Neural cell (in vitro differentiated cells): ENCODE measurements at regions not wholly inside any gene's neighbourhood (a gene's known extent, or its start where the extent isn't known, plus 50 kb on each side); places are given as distances from the start of the nearest gene placed in this dataset.

Experiments used
- H2AFZ ChIP-seq: fragments of 200-600, 300-800 bp; sonication (generic), shearing (Covaris generic); 2 replicates; pipeline ENCODE4 v1.6.0; 2014; ENCODE audit warnings: low read depth, mild to moderate bottlenecking, antibody characterized with exemption, low read length, moderate library complexity
- H3F3A ChIP-seq: fragments of 200-600 bp; shearing (Covaris generic); 2 replicates; pipeline ENCODE4 v1.6.1; 2016; ENCODE audit warnings: mild to moderate bottlenecking, moderate library complexity, mixed read lengths, antibody characterized with exemption, low read length; ENCODE audit not compliant: insufficient read depth, poor library complexity, severe bottlenecking
- H3K27ac ChIP-seq: fragments of 200-600, 300-800 bp; sonication (generic), shearing (Covaris generic); 2 replicates; pipeline ENCODE4 v1.5.1; 2014; ENCODE audit warnings: mild to moderate bottlenecking, low read length, moderate library complexity
- H3K27me3 ChIP-seq: fragments of 300-800, 200-600 bp; sonication (generic), shearing (Covaris generic); 2 replicates; pipeline ENCODE4 v1.6.0; 2014; ENCODE audit warnings: mild to moderate bottlenecking, low read depth, low read length, moderate library complexity; ENCODE audit not compliant: insufficient read depth
- H3K36me3 ChIP-seq: fragments of 300-800, 200-600 bp; sonication (generic), shearing (Covaris generic); 2 replicates; pipeline ENCODE4 v1.5.1; 2014; ENCODE audit warnings: mild to moderate bottlenecking, antibody characterized with exemption, low read length, moderate library complexity; ENCODE audit not compliant: insufficient read depth
- H3K4me2 ChIP-seq: fragments of 300-800, 200-600 bp; sonication (generic), shearing (Covaris generic); 2 replicates; pipeline ENCODE4 v1.6.0; 2014; ENCODE audit warnings: mild to moderate bottlenecking, low read length
- H3K4me3 ChIP-seq: fragments of 300-800, 200-600 bp; sonication (generic), shearing (Covaris generic); 2 replicates; pipeline ENCODE4 v1.5.1; 2014; ENCODE audit warnings: mild to moderate bottlenecking, low read length, moderate library complexity
- H3K79me2 ChIP-seq: fragments of 200-600 bp; shearing (Covaris generic); replicated peaks from 2 replicates; pipeline ENCODE4 v1.6.0; 2014; ENCODE audit warnings: mild to moderate bottlenecking, low read length, moderate library complexity; ENCODE audit not compliant: insufficient read depth
- H3K9ac ChIP-seq: fragments of 300-800, 200-600 bp; sonication (generic), shearing (Covaris generic); 2 replicates; pipeline ENCODE4 v1.6.1; 2016; ENCODE audit warnings: mild to moderate bottlenecking, low read length, mixed read lengths
- H3K9me2 ChIP-seq: fragments of 200-600 bp; shearing (Covaris generic); 2 replicates; pipeline ENCODE4 v1.6.1; 2016; ENCODE audit warnings: mild to moderate bottlenecking, low read length, mixed read lengths; ENCODE audit not compliant: insufficient read depth
- H3K9me3 ChIP-seq: fragments of 200-600, 300-800 bp; sonication (generic), shearing (Covaris generic); 2 replicates; pipeline ENCODE4 v1.6.1; 2016; ENCODE audit warnings: mild to moderate bottlenecking, mixed run types, low read length, moderate library complexity, mixed read lengths
- H4K20me1 ChIP-seq: fragments of 200-600 bp; shearing (Covaris generic); 2 replicates; pipeline ENCODE4 v1.6.1; 2016; ENCODE audit warnings: mild to moderate bottlenecking, mixed run types; ENCODE audit not compliant: insufficient read depth
- EP300 ChIP-seq: fragments of 450-650 bp; conservative IDR thresholded peaks from 2 replicates; pipeline ENCODE4 v1.6.1; 2014; ENCODE audit warnings: antibody characterized with exemption, mild to moderate bottlenecking, moderate library complexity; ENCODE audit not compliant: poor library complexity, severe bottlenecking
- EZH2 ChIP-seq: fragments of 200-600, 300-800 bp; shearing (Covaris generic), sonication (generic); IDR thresholded peaks from 2 replicates; pipeline ENCODE4 v1.6.1; 2014; ENCODE audit warnings: antibody characterized with exemption, low read length, borderline replicate concordance, mild to moderate bottlenecking; ENCODE audit not compliant: insufficient read depth, poor library complexity, severe bottlenecking
- MXI1 ChIP-seq: fragments of 450-650 bp; conservative IDR thresholded peaks from 2 replicates; pipeline ENCODE4 v1.6.1; 2014; ENCODE audit warnings: antibody characterized with exemption, mild to moderate bottlenecking; ENCODE audit not compliant: poor library complexity, severe bottlenecking
- POLR2AphosphoS5 ChIP-seq: IDR thresholded peaks from 2 replicates; pipeline ENCODE4 v1.6.1; 2012
- RAD21 ChIP-seq: fragments of 450-650 bp; conservative IDR thresholded peaks from 2 replicates; pipeline ENCODE4 v1.6.1; 2014; ENCODE audit warnings: antibody characterized with exemption, mild to moderate bottlenecking, moderate library complexity
- SMC3 ChIP-seq: fragments of 450-650 bp; conservative IDR thresholded peaks from 2 replicates; pipeline ENCODE4 v1.6.1; 2014; ENCODE audit warnings: antibody characterized with exemption, mild to moderate bottlenecking, moderate library complexity; ENCODE audit not compliant: poor library complexity
- TAF1 ChIP-seq: IDR thresholded peaks from 2 replicates; pipeline ENCODE4 v1.6.1; 2012; ENCODE audit warnings: low read depth
- TF ChIP-seq, protein P1 (sequence below): IDR thresholded peaks from 2 replicates; pipeline ENCODE4 v1.6.1; 2012; ENCODE audit warnings: borderline replicate concordance
- TF ChIP-seq, protein P2 (sequence below): fragments of 450-650 bp; IDR thresholded peaks from 2 replicates; pipeline ENCODE4 v1.5.1; 2014; ENCODE audit warnings: antibody characterized with exemption, mild to moderate bottlenecking, moderate library complexity; ENCODE audit not compliant: poor library complexity, severe bottlenecking

DNA sequence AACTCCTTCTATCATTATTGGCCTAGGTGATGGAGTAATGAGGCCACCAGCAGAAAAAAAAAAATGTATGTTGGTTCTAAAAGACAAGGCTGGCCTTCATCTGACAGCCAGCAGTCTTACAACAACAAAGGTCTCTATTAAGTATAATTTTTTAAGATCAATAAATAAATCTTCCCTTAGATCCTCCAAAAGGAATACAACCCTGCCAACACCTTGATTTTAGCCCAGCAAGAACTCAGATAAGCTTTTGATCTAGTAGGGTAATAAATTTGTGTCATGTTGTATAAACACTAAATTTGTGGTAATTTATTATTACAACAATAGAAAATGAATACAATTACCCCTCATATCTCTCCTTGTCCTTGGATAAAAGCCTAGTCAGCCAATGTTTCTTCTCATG lies 633.2 kb upstream of the FAM174A start:
- H3K9me3 ChIP-seq = no peaks in the 10 kb centered on the region
- no peak overlapping the region for H3K4me3 ChIP-seq
- no peak overlapping the region for H3K9ac ChIP-seq
- no peaks in the 10 kb centered on the region for H3K79me2 ChIP-seq
- no peak for TF ChIP-seq MXI1
- no peak for TF ChIP-seq EP300
- no peak for TF ChIP-seq SMC3
- TF ChIP-seq, protein P1, sequence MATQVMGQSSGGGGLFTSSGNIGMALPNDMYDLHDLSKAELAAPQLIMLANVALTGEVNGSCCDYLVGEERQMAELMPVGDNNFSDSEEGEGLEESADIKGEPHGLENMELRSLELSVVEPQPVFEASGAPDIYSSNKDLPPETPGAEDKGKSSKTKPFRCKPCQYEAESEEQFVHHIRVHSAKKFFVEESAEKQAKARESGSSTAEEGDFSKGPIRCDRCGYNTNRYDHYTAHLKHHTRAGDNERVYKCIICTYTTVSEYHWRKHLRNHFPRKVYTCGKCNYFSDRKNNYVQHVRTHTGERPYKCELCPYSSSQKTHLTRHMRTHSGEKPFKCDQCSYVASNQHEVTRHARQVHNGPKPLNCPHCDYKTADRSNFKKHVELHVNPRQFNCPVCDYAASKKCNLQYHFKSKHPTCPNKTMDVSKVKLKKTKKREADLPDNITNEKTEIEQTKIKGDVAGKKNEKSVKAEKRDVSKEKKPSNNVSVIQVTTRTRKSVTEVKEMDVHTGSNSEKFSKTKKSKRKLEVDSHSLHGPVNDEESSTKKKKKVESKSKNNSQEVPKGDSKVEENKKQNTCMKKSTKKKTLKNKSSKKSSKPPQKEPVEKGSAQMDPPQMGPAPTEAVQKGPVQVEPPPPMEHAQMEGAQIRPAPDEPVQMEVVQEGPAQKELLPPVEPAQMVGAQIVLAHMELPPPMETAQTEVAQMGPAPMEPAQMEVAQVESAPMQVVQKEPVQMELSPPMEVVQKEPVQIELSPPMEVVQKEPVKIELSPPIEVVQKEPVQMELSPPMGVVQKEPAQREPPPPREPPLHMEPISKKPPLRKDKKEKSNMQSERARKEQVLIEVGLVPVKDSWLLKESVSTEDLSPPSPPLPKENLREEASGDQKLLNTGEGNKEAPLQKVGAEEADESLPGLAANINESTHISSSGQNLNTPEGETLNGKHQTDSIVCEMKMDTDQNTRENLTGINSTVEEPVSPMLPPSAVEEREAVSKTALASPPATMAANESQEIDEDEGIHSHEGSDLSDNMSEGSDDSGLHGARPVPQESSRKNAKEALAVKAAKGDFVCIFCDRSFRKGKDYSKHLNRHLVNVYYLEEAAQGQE = no peak
- TF ChIP-seq EZH2 = no peak
- no peak for TF ChIP-seq RAD21
- no peak for TF ChIP-seq TAF1
- TF ChIP-seq, protein P2, sequence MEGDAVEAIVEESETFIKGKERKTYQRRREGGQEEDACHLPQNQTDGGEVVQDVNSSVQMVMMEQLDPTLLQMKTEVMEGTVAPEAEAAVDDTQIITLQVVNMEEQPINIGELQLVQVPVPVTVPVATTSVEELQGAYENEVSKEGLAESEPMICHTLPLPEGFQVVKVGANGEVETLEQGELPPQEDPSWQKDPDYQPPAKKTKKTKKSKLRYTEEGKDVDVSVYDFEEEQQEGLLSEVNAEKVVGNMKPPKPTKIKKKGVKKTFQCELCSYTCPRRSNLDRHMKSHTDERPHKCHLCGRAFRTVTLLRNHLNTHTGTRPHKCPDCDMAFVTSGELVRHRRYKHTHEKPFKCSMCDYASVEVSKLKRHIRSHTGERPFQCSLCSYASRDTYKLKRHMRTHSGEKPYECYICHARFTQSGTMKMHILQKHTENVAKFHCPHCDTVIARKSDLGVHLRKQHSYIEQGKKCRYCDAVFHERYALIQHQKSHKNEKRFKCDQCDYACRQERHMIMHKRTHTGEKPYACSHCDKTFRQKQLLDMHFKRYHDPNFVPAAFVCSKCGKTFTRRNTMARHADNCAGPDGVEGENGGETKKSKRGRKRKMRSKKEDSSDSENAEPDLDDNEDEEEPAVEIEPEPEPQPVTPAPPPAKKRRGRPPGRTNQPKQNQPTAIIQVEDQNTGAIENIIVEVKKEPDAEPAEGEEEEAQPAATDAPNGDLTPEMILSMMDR = no peak
- TF ChIP-seq POLR2AphosphoS5 = no peak
- no peaks in the 10 kb centered on the region for H3K9me2 ChIP-seq
- no peaks in the 10 kb centered on the region for H3K27me3 ChIP-seq
- H3K4me2 ChIP-seq = no peak overlapping the region
- H2AFZ ChIP-seq = no peak overlapping the region
- no peaks in the 10 kb centered on the region for H3K36me3 ChIP-seq
- no peaks in the 10 kb centered on the region for H4K20me1 ChIP-seq
- no peak overlapping the region for H3K27ac ChIP-seq
- H3F3A ChIP-seq = no peaks in the 10 kb centered on the region

DNA sequence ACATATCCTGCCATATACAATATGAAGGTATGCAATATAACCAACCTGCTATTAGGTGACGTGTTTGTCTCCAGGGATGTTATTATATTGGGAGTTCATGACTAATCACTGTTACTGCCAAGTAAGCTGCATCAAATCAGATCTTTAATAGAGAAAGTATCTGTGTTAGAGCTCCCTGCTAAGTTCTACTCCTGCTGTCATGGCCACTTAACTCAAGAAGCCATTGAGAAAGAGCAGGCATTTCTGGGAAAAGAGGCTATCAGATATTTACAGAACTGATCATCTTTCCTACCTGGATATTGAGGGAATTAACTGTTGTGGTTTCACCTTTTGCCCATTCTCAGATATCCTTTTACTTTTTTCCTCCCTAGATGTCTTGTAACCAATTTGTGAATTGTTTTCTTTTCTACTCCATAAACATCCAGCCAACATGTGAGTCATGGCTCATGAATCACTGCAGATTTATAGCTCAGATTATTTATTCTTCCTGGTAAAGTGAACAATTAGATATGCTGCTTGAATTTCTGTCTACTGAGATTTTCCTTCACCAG lies 634.8 kb upstream of the FAM174A start:
- Histone ChIP-seq H3K9ac (no peak overlapping the region), H4K20me1 (no peaks in the 10 kb centered on the region), H3K79me2 (no peaks in the 10 kb centered on the region), H3K9me3 (no peaks in the 10 kb centered on the region), H3K36me3 (no peaks in the 10 kb centered on the region), H3K4me2 (no peak overlapping the region), H3K27me3 (no peaks in the 10 kb centered on the region), H3K4me3 (no peak overlapping the region), H3K9me2 (no peaks in the 10 kb centered on the region), H3F3A (no peaks in the 10 kb centered on the region), H3K27ac (no peak overlapping the region), H2AFZ (no peak overlapping the region)
- TF ChIP-seq MXI1 (no peak), POLR2AphosphoS5 (peak; percentile 29)
